ENCODE measurements at regions not wholly inside any gene's neighbourhood (a gene's known extent, or its start where the extent isn't known, plus 50 kb on each side); places are given as distances from the start of the nearest gene placed in this dataset.

GRCh38 chr10:65847436-65848230 is 1078.2 kb upstream of the LRRTM3 start:
- Histone ChIP-seq H3K9ac (ENCODE audit: low read depth, low read length) (no peak overlapping the region), H3K4me1 (ENCODE audit: insufficient read depth, low read length) (no peaks in the 10 kb centered on the region), H3K36me3 (ENCODE audit: insufficient read depth, low read length) (no peaks in the 10 kb centered on the region), H3K9me3 (ENCODE audit: control insufficient read depth, insufficient read depth, low read length) (no peaks in the 10 kb centered on the region)

DNA sequence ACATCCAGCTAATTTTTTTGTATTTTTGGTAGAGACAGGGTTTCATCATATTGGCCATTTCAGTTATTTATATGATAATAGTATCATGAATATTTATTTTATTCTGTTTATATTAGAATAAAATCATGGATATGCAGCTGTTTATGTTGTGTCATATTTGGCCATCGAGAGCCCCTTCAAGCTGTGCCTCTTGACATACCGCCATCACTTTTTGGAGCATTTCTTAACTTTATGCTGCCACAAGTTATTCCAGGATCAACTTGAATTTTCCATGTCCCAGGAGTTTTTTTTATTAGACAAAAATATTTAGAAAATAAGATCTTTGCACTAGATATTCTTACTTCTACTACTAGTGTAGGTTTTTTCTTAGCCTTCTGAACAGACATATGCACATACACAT is 1067.0 kb upstream of the LRRTM3 start:
- Histone ChIP-seq H3K4me1 (ENCODE audit: insufficient read depth, low read length) (no peaks in the 10 kb centered on the region), H3K9ac (ENCODE audit: low read depth, low read length) (no peak overlapping the region), H3K9me3 (ENCODE audit: control insufficient read depth, insufficient read depth, low read length) (no peaks in the 10 kb centered on the region), H3K36me3 (ENCODE audit: insufficient read depth, low read length) (no peaks in the 10 kb centered on the region)

- H3K9ac ChIP-seq (ENCODE audit: low read depth, low read length) = no peak overlapping the region
- H3K36me3 ChIP-seq (ENCODE audit: insufficient read depth, low read length) = no peaks in the 10 kb centered on the region
- no peaks in the 10 kb centered on the region for H3K4me1 ChIP-seq (ENCODE audit: insufficient read depth, low read length)
- no peaks in the 10 kb centered on the region for H3K9me3 ChIP-seq (ENCODE audit: control insufficient read depth, insufficient read depth, low read length)
These were observed 1064.6 kb upstream of the LRRTM3 start for GRCh38 chr10:65861249-65861648.

All from ES-I3 (cell line).